ENCODE measurements at regions not wholly inside any gene's neighbourhood (a gene's known extent, or its start where the extent isn't known, plus 50 kb on each side); places are given as distances from the start of the nearest gene placed in this dataset.

DNA sequence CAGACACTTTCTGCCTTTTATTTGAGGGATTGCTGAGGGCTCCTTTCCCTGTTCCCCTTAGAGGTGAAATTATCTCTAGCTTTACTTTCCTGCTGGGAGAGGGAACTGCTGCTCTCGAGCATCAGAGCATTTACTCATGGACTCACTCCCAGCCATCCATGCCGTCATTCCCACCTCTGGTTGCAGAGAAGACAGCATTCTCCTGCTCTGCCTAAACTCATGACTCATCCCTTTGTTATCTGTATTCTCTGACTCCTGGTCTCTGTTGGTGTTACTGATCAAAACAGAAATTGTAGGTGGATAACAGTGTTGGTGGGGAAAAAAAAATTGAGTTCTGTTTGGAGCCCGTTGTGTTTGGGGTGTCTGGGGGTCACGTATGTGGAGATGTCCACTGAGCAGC is 159.3 kb downstream of the TTC8 start (continued):
- TF ChIP-seq, protein P1, sequence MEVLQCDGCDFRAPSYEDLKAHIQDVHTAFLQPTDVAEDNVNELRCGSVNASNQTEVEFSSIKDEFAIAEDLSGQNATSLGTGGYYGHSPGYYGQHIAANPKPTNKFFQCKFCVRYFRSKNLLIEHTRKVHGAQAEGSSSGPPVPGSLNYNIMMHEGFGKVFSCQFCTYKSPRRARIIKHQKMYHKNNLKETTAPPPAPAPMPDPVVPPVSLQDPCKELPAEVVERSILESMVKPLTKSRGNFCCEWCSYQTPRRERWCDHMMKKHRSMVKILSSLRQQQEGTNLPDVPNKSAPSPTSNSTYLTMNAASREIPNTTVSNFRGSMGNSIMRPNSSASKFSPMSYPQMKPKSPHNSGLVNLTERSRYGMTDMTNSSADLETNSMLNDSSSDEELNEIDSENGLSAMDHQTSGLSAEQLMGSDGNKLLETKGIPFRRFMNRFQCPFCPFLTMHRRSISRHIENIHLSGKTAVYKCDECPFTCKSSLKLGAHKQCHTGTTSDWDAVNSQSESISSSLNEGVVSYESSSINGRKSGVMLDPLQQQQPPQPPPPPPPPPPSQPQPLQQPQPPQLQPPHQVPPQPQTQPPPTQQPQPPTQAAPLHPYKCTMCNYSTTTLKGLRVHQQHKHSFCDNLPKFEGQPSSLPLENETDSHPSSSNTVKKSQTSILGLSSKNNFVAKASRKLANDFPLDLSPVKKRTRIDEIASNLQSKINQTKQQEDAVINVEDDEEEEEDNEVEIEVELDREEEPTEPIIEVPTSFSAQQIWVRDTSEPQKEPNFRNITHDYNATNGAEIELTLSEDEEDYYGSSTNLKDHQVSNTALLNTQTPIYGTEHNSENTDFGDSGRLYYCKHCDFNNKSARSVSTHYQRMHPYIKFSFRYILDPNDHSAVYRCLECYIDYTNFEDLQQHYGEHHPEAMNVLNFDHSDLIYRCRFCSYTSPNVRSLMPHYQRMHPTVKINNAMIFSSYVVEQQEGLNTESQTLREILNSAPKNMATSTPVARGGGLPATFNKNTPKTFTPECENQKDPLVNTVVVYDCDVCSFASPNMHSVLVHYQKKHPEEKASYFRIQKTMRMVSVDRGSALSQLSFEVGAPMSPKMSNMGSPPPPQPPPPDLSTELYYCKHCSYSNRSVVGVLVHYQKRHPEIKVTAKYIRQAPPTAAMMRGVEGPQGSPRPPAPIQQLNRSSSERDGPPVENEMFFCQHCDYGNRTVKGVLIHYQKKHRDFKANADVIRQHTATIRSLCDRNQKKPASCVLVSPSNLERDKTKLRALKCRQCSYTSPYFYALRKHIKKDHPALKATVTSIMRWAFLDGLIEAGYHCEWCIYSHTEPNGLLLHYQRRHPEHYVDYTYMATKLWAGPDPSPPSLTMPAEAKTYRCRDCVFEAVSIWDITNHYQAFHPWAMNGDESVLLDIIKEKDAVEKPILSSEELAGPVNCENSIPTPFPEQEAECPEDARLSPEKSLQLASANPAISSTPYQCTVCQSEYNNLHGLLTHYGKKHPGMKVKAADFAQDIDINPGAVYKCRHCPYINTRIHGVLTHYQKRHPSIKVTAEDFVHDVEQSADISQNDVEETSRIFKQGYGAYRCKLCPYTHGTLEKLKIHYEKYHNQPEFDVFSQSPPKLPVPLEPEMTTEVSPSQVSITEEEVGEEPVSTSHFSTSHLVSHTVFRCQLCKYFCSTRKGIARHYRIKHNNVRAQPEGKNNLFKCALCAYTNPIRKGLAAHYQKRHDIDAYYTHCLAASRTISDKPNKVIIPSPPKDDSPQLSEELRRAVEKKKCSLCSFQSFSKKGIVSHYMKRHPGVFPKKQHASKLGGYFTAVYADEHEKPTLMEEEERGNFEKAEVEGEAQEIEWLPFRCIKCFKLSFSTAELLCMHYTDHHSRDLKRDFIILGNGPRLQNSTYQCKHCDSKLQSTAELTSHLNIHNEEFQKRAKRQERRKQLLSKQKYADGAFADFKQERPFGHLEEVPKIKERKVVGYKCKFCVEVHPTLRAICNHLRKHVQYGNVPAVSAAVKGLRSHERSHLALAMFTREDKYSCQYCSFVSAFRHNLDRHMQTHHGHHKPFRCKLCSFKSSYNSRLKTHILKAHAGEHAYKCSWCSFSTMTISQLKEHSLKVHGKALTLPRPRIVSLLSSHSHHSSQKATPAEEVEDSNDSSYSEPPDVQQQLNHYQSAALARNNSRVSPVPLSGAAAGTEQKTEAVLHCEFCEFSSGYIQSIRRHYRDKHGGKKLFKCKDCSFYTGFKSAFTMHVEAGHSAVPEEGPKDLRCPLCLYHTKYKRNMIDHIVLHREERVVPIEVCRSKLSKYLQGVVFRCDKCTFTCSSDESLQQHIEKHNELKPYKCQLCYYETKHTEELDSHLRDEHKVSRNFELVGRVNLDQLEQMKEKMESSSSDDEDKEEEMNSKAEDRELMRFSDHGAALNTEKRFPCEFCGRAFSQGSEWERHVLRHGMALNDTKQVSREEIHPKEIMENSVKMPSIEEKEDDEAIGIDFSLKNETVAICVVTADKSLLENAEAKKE (CRISPR knock-in tag; IDR thresholded peaks at IDR 0.05): peak; percentile 50; the same call in 1 of the 2 replicates
- no peak for TF ChIP-seq ZNF114 (CRISPR knock-in tag; IDR thresholded peaks at IDR 0.05)

DNA sequence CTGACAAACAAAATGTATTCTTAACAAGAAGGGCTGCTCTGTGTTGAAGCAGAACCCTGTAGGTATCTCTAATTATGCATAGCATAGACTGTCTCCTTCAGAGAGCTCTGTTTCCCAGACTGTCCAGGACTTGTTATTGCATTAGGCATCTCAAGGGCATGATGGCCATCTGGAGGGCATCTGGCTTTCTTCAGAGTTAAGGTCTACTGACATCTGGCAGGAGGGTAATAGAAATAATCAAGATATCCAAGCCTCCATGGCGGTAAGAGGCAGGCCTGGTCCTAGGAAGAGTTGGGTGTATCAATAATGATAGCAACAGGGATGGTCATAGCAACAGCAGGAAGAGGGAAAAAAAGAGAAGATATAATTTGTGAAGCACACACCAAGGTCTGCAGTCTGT is 161.2 kb downstream of the TTC8 start:
- H3K4me3 Mint-ChIP-seq: no peak overlapping the region
- H3K4me3 ChIP-seq: no peak overlapping the region
- peaks cover 3% of the 10 kb centered on the region; the same call in 1 of the 3 replicates for H3K9me3 Mint-ChIP-seq
- no peaks in the 10 kb centered on the region for H3K4me1 ChIP-seq (ENCODE audit: insufficient read depth)
- H3K27ac ChIP-seq (ENCODE audit: low read depth): no peak overlapping the region
- no peak for DNase-seq (ENCODE audit: low spot score)
- H3K79me2 ChIP-seq (replicated peaks; ENCODE audit: insufficient read depth): no peaks in the 10 kb centered on the region
- no peaks in the 10 kb centered on the region for H3F3A ChIP-seq (replicated peaks; ENCODE audit: low read depth)
- H3K27me3 Mint-ChIP-seq (ENCODE audit: insufficient read depth, low read depth, poor library complexity): no peaks in the 10 kb centered on the region
- ATAC-seq: no peak
- no peaks in the 10 kb centered on the region for H3K27me3 ChIP-seq (ENCODE audit: insufficient read depth)
- H3K36me3 ChIP-seq (ENCODE audit: insufficient read depth): no peaks in the 10 kb centered on the region
- peaks cover 10% of the 10 kb centered on the region; the same call in 1 of the 2 replicates for H3K9me2 ChIP-seq (ENCODE audit: insufficient read depth)
- H3K27ac Mint-ChIP-seq: no peak overlapping the region
- H3K36me3 Mint-ChIP-seq (ENCODE audit: low read depth): no peaks in the 10 kb centered on the region
- H2AFZ ChIP-seq: no peak overlapping the region
- no peaks in the 10 kb centered on the region for H3K4me1 Mint-ChIP-seq
- H4K20me1 ChIP-seq (replicated peaks; ENCODE audit: insufficient read depth): no peaks in the 10 kb centered on the region
- no peak overlapping the region for H3K4me2 ChIP-seq
- no peak for TF ChIP-seq ZNF331 (CRISPR knock-in tag; IDR thresholded peaks at IDR 0.05; ENCODE audit: low read depth)
- no peak for TF ChIP-seq ZNF114 (CRISPR knock-in tag; IDR thresholded peaks at IDR 0.05)
- TF ChIP-seq, protein P2, sequence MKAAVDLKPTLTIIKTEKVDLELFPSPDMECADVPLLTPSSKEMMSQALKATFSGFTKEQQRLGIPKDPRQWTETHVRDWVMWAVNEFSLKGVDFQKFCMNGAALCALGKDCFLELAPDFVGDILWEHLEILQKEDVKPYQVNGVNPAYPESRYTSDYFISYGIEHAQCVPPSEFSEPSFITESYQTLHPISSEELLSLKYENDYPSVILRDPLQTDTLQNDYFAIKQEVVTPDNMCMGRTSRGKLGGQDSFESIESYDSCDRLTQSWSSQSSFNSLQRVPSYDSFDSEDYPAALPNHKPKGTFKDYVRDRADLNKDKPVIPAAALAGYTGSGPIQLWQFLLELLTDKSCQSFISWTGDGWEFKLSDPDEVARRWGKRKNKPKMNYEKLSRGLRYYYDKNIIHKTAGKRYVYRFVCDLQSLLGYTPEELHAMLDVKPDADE (IDR thresholded peaks at IDR 0.05): no peak
- TF ChIP-seq, protein P1 (CRISPR knock-in tag; IDR thresholded peaks at IDR 0.05): no peak
- no peak for TF ChIP-seq NANOG (IDR thresholded peaks at IDR 0.05; ENCODE audit: borderline replicate concordance)
- TF ChIP-seq STAT1 (IDR thresholded peaks at IDR 0.05; ENCODE audit: unreplicated experiment): no peak

Data from GM23338 (cell line).